ENCODE measurements at regions not wholly inside any gene's neighbourhood (a gene's known extent, or its start where the extent isn't known, plus 50 kb on each side); places are given as distances from the start of the nearest gene placed in this dataset.
"Not testable (repeated sequence)": the region's sequence is repeated elsewhere in the genome, so short reads cannot be mapped to it uniquely, and the experiment has no call there.

GRCh38 chr3:72078676-72079368 is 293.9 kb upstream of the PROK2 start:
- no peak for DNase-seq
- Histone ChIP-seq H3K27ac (replicated peaks) (no peak overlapping the region), H3K27me3 (ENCODE audit: low read depth) (no peaks in the 10 kb centered on the region), H3K4me3 (no peak overlapping the region), H3K9me3 (replicated peaks) (peaks cover 24% of the 10 kb centered on the region), H3K4me1 (peaks cover 5% of the 10 kb centered on the region), H3K36me3 (no peaks in the 10 kb centered on the region)
- TF ChIP-seq CTCF (IDR thresholded peaks at IDR 0.05; ENCODE audit: borderline replicate concordance), result no peak
- intact Hi-C loops (cut with micrococcal nuclease), result no loop called here

DNA sequence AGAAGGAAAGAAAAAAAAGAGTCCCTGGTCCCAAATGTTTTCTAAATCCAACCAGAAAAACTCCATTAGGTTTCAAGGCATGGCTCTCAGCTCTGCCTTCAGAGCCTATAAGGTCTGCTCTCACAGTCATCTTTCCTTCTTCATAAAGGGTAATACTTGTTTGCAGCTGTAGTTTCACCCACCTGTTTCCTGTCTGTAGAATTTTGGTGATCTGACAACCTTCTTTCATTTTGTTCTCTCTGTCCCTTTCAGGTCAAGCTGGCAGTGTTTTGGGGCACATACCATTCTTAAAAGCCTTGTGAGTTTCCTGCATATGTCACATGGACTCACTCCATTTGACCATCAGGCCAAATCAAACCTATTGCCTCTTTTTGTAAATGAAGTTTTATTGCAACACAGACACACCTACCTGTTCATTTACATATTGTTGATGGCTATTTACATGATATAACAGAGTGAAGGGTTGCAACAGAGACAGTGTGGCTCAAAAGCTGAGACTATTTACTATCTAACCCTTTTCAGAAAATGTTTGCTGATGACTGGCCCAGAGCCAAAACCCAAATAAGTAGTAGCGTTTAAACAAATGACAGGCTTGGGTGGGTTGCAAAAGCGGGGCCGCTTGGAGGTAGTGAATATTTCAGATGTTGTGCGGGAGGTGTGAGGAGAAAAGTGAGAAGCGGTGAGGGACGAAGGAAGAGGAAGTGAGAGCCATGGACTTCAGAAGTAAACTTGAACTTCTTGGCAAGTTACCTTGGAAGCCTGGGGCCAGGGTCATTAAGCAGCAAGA is 292.7 kb upstream of the PROK2 start:
- DNase-seq, result no peak
- Histone ChIP-seq H3K27ac (replicated peaks) (no peak overlapping the region), H3K9me3 (replicated peaks) (peaks cover 24% of the 10 kb centered on the region), H3K4me1 (peaks cover 5% of the 10 kb centered on the region), H3K4me3 (no peak overlapping the region), H3K27me3 (ENCODE audit: low read depth) (no peaks in the 10 kb centered on the region), H3K36me3 (no peaks in the 10 kb centered on the region)
- TF ChIP-seq CTCF (IDR thresholded peaks at IDR 0.05; ENCODE audit: borderline replicate concordance), result no peak
- intact Hi-C loops (cut with micrococcal nuclease), result no loop called here

DNA sequence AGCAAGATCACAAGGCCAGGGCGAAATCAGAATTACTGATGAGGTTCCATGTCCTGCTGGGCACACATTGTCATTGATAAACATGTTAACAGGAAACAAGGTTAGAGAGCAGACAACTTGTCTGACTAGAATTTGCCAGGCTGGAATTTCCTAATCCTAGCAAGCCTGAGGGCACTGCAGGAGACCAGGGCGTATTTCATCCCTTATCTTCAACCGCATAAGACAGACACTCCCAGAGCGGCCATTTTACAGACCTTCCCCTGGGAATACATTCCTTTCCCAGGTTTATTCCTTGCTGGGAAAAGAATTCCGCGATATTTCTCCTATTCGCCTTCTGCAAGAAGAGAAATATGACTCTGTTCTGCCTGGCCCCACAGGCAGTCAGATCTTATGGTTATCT is 290.9 kb upstream of the PROK2 start:
- H3K27ac ChIP-seq (replicated peaks); H3K27me3 ChIP-seq (ENCODE audit: low read depth); H3K4me3 ChIP-seq; H3K4me1 ChIP-seq; DNase-seq; intact Hi-C loops (cut with micrococcal nuclease); H3K36me3 ChIP-seq: not testable (repeated sequence)
- peaks cover 24% of the 10 kb centered on the region for H3K9me3 ChIP-seq (replicated peaks)

DNA sequence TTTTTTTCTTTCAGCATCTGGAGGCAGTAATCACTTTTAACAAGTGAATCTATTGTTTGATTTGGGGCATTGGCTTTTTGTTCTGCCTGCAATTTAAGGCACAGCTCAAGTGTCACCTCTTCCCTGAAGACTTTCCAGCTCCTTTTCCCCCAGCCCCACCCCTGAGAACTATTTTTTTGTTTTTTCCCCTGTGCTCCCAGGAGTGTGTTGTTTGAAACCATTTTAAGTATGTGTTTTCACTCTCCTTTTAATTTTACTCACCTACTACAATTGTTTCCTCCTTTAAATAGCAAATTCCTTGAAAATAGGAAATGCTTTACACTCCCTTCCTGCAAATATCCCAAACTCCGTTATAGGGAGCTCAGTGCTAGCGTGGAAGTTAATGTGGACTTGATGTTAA is 286.7 kb upstream of the PROK2 start:
- Histone ChIP-seq H3K27me3 (ENCODE audit: low read depth) (no peaks in the 10 kb centered on the region), H3K4me3 (no peak overlapping the region), H3K36me3 (no peaks in the 10 kb centered on the region), H3K27ac (replicated peaks) (no peak overlapping the region), H3K4me1 (no peaks in the 10 kb centered on the region), H3K9me3 (replicated peaks) (peaks cover 19% of the 10 kb centered on the region)
- DNase-seq, result no peak
- no peak for TF ChIP-seq CTCF (IDR thresholded peaks at IDR 0.05; ENCODE audit: borderline replicate concordance)
- intact Hi-C loops (cut with micrococcal nuclease), result no loop called here

DNA sequence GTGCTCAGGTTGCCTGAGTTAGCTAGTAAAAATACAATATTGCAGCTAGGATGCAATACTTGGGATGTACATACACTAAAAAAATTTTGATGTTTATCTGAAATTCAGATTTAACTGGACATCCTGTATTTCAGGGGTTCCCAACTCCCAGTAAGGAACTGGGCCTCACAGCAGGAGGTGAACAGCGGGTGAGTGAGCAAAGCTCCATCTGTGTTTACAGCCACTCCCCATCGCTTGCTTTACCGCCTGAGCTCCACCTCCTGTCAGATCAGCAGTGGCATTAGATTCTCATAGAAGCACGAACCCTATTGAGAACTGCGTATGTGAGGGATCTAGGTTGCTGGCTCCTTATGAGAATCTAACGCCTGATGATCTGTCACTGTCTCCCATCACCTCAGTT is 285.1 kb upstream of the PROK2 start:
- intact Hi-C loops (cut with micrococcal nuclease), result no loop called here
- TF ChIP-seq CTCF (IDR thresholded peaks at IDR 0.05; ENCODE audit: borderline replicate concordance), result no peak
- H3K9me3 ChIP-seq (replicated peaks), result peaks cover 3% of the 10 kb centered on the region
- H3K4me1 ChIP-seq, result no peaks in the 10 kb centered on the region
- no peak for DNase-seq
- no peaks in the 10 kb centered on the region for H3K36me3 ChIP-seq
- H3K27me3 ChIP-seq (ENCODE audit: low read depth), result no peaks in the 10 kb centered on the region
- H3K27ac ChIP-seq (replicated peaks), result no peak overlapping the region
- no peak overlapping the region for H3K4me3 ChIP-seq

DNA sequence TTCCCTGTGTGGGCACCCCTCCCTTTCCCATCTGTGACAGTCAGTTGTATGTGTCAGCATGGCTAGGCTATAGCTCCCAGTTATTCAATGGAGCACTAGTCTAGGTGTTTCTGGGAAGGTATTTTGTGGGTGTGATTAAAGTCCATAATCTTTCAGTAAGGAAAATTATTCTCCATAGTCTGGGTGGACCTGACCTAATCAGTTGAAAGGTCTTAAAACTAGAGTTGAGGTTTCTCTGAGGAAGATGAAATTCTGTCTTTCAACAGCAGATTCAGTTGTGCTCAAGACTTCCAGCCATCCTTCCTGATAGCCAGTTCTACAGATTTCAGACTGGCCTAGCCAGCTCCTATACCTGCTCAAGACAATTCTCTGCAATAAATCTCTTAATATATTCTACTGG is 284.6 kb upstream of the PROK2 start:
- no peaks in the 10 kb centered on the region for H3K27me3 ChIP-seq (ENCODE audit: low read depth)

More for the DNA sequence above, 284.6 kb upstream of the PROK2 start:
- Histone ChIP-seq H3K27ac (replicated peaks) (no peak overlapping the region), H3K9me3 (replicated peaks) (no peaks in the 10 kb centered on the region), H3K36me3 (no peaks in the 10 kb centered on the region), H3K4me1 (no peaks in the 10 kb centered on the region), H3K4me3 (no peak overlapping the region)
- intact Hi-C loops (cut with micrococcal nuclease), result no loop called here
- TF ChIP-seq CTCF (IDR thresholded peaks at IDR 0.05; ENCODE audit: borderline replicate concordance), result no peak
- DNase-seq, result no peak
